GM12878 (cell line): ENCODE measurements at regions not wholly inside any gene's neighbourhood (a gene's known extent, or its start where the extent isn't known, plus 50 kb on each side); places are given as distances from the start of the nearest gene placed in this dataset.

Source experiments
- ATAC-seq: fragments of 200-7000 bp; cut with Tn5 transposase; 3 replicates; pipeline ENCODE4 v1.9.1; 2020; ENCODE audit warnings: mild to moderate bottlenecking, moderate library complexity
- BruUV-seq: library from RNA; stranded (reverse); fragments of 400-500 nt; replicated peaks from 2 replicates; lab custom pipeline; 2021; lab: Mats Ljungman, UMichigan
- CTCF ChIA-PET: fragments of 300-600 bp; sonication (Branson Sonifier 250); formaldehyde crosslinking; extraction: SDS; loops from one replicate; lab custom pipeline; 2021; ENCODE audit warnings: inconsistent platforms; lab: Yijun Ruan, JAX
- POLR2A ChIA-PET: fragments of 350-600 bp; formaldehyde crosslinking; extraction: SDS; loops from one replicate; lab custom pipeline; 2021; ENCODE audit warnings: inconsistent platforms; lab: Charles Lee
- RAD21 ChIA-PET: fragments of 300-600 bp; sonication (Branson Sonifier 250); formaldehyde crosslinking; loops from one replicate; lab custom pipeline; 2023; ENCODE audit warnings: antibody characterized with exemption; ENCODE audit not compliant: unreplicated experiment; lab: Charles Lee
- SMC1A ChIA-PET: fragments of 300-600 bp; sonication (Branson Sonifier 250); formaldehyde crosslinking; loops from one replicate; lab custom pipeline; 2023; ENCODE audit not compliant: unreplicated experiment, uncharacterized antibody; lab: Charles Lee
- DNase-seq: peaks from one replicate; pipeline ENCODE4 v3.0.0-alpha.2; 2011; ENCODE audit warnings: low read depth, low spot score
- FAIRE-seq: peaks from 3 replicates; lab custom pipeline; 2011; peaks lifted over from hg19 to GRCh38; lab: Jason Lieb, UNC
- H2AFZ ChIP-seq: 2 replicates; pipeline ENCODE4 v1.6.0; 2011; ENCODE audit warnings: low read depth, low read length, control low read depth; ENCODE audit not compliant: control insufficient read depth
- H3K27ac ChIP-seq: 2 replicates; pipeline ENCODE4 v1.5.1; 2011; ENCODE audit warnings: control low read depth; ENCODE audit not compliant: control insufficient read depth, insufficient read depth
- H3K27me3 ChIP-seq, 2 experiments: replicated peaks in 1 of 2; 2 replicates each; pipeline versions ENCODE4 v1.6.0 to v1.6.1; 2011; ENCODE audit warnings: low read length in 1 of 2; ENCODE audit not compliant: control insufficient read depth in 2 of 2, insufficient read depth in 2 of 2
- H3K36me3 ChIP-seq, 2 experiments: 2 replicates each; pipeline ENCODE4 v1.5.1; 2011; ENCODE audit warnings: low read length in 1 of 2; ENCODE audit not compliant: control insufficient read depth in 2 of 2, insufficient read depth in 2 of 2
- H3K4me1 ChIP-seq: 2 replicates; pipeline ENCODE4 v1.6.1; 2011; ENCODE audit warnings: mild to moderate bottlenecking, low read length, moderate library complexity, mixed read lengths; ENCODE audit not compliant: control insufficient read depth, insufficient read depth
- H3K4me2 ChIP-seq: 2 replicates; pipeline ENCODE4 v1.6.0; 2011; ENCODE audit warnings: control low read depth; ENCODE audit not compliant: control insufficient read depth, insufficient read depth
- H3K4me3 ChIP-seq: fragments of 200-600 bp; sonication (generic); 2 replicates; pipeline ENCODE4 v1.5.1; 2016
- H3K79me2 ChIP-seq: 2 replicates; pipeline ENCODE4 v1.6.0; 2011; ENCODE audit warnings: low read length; ENCODE audit not compliant: control insufficient read depth, insufficient read depth
- H3K9ac ChIP-seq: 2 replicates; pipeline ENCODE4 v1.8.0; 2011; ENCODE audit warnings: low read length, control low read depth, mixed read lengths; ENCODE audit not compliant: control insufficient read depth, insufficient read depth
- H3K9me3 ChIP-seq: replicated peaks from 3 replicates; pipeline ENCODE4 v1.5.1; 2011; ENCODE audit warnings: mild to moderate bottlenecking, low read length; ENCODE audit not compliant: control insufficient read depth, insufficient read depth
- H4K20me1 ChIP-seq: 2 replicates; pipeline ENCODE4 v1.6.0; 2011; ENCODE audit not compliant: control insufficient read depth, insufficient read depth
- FOXM1 ChIP-seq: IDR thresholded peaks from 2 replicates; pipeline ENCODE4 v1.6.1; 2012; ENCODE audit warnings: low read depth, mild to moderate bottlenecking, inconsistent platforms, low read length, moderate library complexity
- HCFC1 ChIP-seq: fragments of 150-350 bp; IDR thresholded peaks from 2 replicates; pipeline ENCODE4 v1.6.1; 2014; ENCODE audit warnings: low read length
- MEF2A ChIP-seq: IDR thresholded peaks from 2 replicates; pipeline ENCODE4 v1.6.1; 2011; ENCODE audit warnings: low read depth, mild to moderate bottlenecking, low read length, moderate library complexity; ENCODE audit not compliant: insufficient read depth
- RBBP5 ChIP-seq: fragments of 200-600 bp; sonication (generic); conservative IDR thresholded peaks from 2 replicates; pipeline ENCODE4 v1.6.1; 2016
- SREBF2 ChIP-seq: IDR thresholded peaks from 2 replicates; pipeline ENCODE4 v1.6.1; 2012; ENCODE audit warnings: mild to moderate bottlenecking, low read length
- ZBED1 ChIP-seq: IDR thresholded peaks from 2 replicates; pipeline ENCODE4 v1.6.1; 2016; ENCODE audit warnings: borderline replicate concordance
- ZNF24 ChIP-seq: fragments of 450-650 bp; IDR thresholded peaks from 2 replicates; pipeline ENCODE4 v1.6.1; 2017; ENCODE audit warnings: antibody characterized with exemption, mild to moderate bottlenecking
- in situ Hi-C: fragments of 300-500 bp; cut with MboI; formaldehyde crosslinking; loops from 9 replicates; pipeline ENCODE4 v1.14.3; 2018; ENCODE audit warnings: mixed read lengths
- intact Hi-C: fragments of 100-400 bp; cut with micrococcal nuclease; formaldehyde crosslinking; loops from one replicate; pipeline ENCODE4 v1.14.2; 2022; ENCODE audit not compliant: unreplicated experiment
- TF ChIP-seq, protein P1 (sequence below): IDR thresholded peaks from 2 replicates; pipeline ENCODE4 v1.6.1; 2011; ENCODE audit warnings: borderline replicate concordance, low read depth, mild to moderate bottlenecking, moderate library complexity, mixed read lengths, low read length; ENCODE audit not compliant: insufficient read depth; ENCODE audit errors: extremely low read length
- TF ChIP-seq, protein P2 (sequence below): IDR thresholded peaks from 2 replicates; pipeline ENCODE4 v1.6.1; 2011; ENCODE audit warnings: low read depth, low read length, improper control_type of control experiment, borderline replicate concordance

DNA sequence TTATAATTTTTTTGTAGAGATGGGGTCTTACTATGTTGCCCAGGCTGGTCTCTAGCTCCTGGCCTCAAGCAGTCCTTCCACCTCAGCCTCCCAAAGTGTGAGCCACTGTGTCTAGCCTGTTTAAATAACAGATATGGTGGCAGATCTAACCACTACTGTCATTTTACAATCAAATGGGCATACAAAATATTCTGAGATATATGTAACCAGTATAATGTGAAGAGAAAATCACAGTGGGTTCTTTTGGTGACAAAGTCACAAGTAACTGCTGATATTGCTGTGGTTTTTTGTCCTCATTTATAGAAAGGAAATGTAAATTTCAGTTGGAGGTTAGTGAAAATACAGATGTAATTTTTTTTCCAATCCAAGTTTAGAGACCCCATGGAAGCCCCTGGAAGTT lies 58.6 kb upstream of the ARHGEF3 start:
- Histone ChIP-seq H3K79me2 (no peaks in the 10 kb centered on the region), H2AFZ (no peak overlapping the region), H3K9me3 (peaks cover 3% of the 10 kb centered on the region; the same call in 1 of the 3 replicates), H4K20me1 (no peaks in the 10 kb centered on the region), H3K9ac (no peak overlapping the region), H3K27ac (no peak overlapping the region), H3K4me2 (no peak overlapping the region), H3K27me3 (no peaks in the 10 kb centered on the region), H3K4me1 (peaks cover 23% of the 10 kb centered on the region), H3K4me3 (no peak overlapping the region), H3K36me3 (no peaks in the 10 kb centered on the region)
- ChIA-PET RAD21 (interaction anchor here (1.6 to 5.7 kb wide), 2 partner anchors 60 to 129 kb away, joined by 6 to 47 read pairs; no protein-coding TSS in a partner anchor), POLR2A (no interaction called here), CTCF (interaction anchor here (2.2 to 2.3 kb wide), 2 partner anchors 61 to 128 kb away, joined by 7 to 10 read pairs; no protein-coding TSS in a partner anchor), SMC1A (interaction anchor here (0.7 to 1.6 kb wide), 7 partner anchors 9 to 129 kb away, joined by 3 to 5 read pairs (median 3); no protein-coding TSS in a partner anchor)
- FAIRE-seq (no peak), ATAC-seq (no peak), DNase-seq (no peak)
- intact Hi-C loops (no loop called here), in situ Hi-C loops (no loop called here)
- TF ChIP-seq, protein P1, sequence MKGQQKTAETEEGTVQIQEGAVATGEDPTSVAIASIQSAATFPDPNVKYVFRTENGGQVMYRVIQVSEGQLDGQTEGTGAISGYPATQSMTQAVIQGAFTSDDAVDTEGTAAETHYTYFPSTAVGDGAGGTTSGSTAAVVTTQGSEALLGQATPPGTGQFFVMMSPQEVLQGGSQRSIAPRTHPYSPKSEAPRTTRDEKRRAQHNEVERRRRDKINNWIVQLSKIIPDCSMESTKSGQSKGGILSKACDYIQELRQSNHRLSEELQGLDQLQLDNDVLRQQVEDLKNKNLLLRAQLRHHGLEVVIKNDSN, result no peak
- TF ChIP-seq MEF2A, result no peak
- TF ChIP-seq, protein P2, sequence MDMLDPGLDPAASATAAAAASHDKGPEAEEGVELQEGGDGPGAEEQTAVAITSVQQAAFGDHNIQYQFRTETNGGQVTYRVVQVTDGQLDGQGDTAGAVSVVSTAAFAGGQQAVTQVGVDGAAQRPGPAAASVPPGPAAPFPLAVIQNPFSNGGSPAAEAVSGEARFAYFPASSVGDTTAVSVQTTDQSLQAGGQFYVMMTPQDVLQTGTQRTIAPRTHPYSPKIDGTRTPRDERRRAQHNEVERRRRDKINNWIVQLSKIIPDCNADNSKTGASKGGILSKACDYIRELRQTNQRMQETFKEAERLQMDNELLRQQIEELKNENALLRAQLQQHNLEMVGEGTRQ, result no peak
- no peak for TF ChIP-seq HCFC1
- no peak for TF ChIP-seq RBBP5
- TF ChIP-seq ZNF24, result no peak
- TF ChIP-seq SREBF2, result no peak
- TF ChIP-seq FOXM1, result no peak
- no peak for TF ChIP-seq ZBED1
- no TSS peak for BruUV-seq
